Lower leg skin (tissue), 3 donors: ENCODE measurements at regions not wholly inside any gene's neighbourhood (a gene's known extent, or its start where the extent isn't known, plus 50 kb on each side); places are given as distances from the start of the nearest gene placed in this dataset.

ENCODE experiments used
- CTCF ChIP-seq, 3 donors: fragments of 450-650 bp; IDR thresholded peaks; one replicate each; pipeline ENCODE4 v1.5.1; 2016; ENCODE audit warnings: antibody characterized with exemption in 3 of 3, mild to moderate bottlenecking in 3 of 3, moderate library complexity in 2 of 3
- POLR2A ChIP-seq, 2 donors: fragments of 450-650 bp; IDR thresholded peaks; one replicate each; pipeline ENCODE4 v1.6.1; 2016 to 2017; ENCODE audit warnings: antibody characterized with exemption in 2 of 2, mild to moderate bottlenecking in 1 of 2, moderate library complexity in 1 of 2

DNA sequence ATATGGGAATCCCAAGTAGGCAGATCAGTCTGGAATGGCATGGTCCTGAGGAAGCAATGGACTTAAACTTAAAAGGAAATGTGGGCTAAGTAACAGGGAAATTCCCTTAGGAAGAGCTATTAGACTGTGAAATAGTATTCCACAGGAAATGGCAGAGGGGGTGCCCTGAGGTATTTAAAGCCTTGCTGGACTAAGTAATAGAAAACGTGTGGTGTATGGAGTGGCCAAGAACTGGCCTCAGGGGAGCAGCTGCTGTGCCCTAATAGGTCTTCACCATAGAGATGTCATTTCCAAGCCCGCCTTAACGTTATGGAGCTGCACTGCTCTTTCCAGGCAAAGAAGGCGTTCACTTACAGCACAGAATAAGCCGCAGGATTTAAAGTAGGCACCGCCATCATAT, 365.2 kb upstream of the ZMIZ1 start:
- TF ChIP-seq POLR2A (IDR thresholded peaks at IDR 0.05) (no peak), CTCF (IDR thresholded peaks at IDR 0.05) (no peak)
